ENCODE measurements at regions not wholly inside any gene's neighbourhood (a gene's known extent, or its start where the extent isn't known, plus 50 kb on each side); places are given as distances from the start of the nearest gene placed in this dataset.

- TF ChIP-seq CTCF (IDR thresholded peaks at IDR 0.05) (no peak), POLR2A (IDR thresholded peaks at IDR 0.05) (no peak)
Measured at GRCh38 chr5:144960296-144960695, 789.6 kb downstream of the KCTD16 start.
